Fibroblast of pulmonary artery (primary cell): ENCODE measurements at regions not wholly inside any gene's neighbourhood (a gene's known extent, or its start where the extent isn't known, plus 50 kb on each side); places are given as distances from the start of the nearest gene placed in this dataset.
A peak's percentile ranks its signal among the peaks of the same experiment; 100 is the strongest.

ENCODE experiments used
- DNase-seq: peaks from one replicate; pipeline ENCODE4 v3.0.0-alpha.2; 2010; ENCODE audit warnings: low read depth
- H3K4me3 ChIP-seq: replicated peaks from 2 replicates; pipeline ENCODE4 v1.5.1; 2011; ENCODE audit warnings: low read depth, mild to moderate bottlenecking, control low read depth, low read length, moderate library complexity
- CTCF ChIP-seq: IDR thresholded peaks from 2 replicates; pipeline ENCODE4 v1.5.1; 2011; ENCODE audit warnings: mild to moderate bottlenecking, control low read depth, low read length, inconsistent platforms; ENCODE audit errors: missing control alignments

GRCh38 chr12:59077575-59078426 is 157.5 kb upstream of the LRIG3 start:
- TF ChIP-seq CTCF: no peak
- DNase-seq: peak; percentile 69
- no peak overlapping the region for H3K4me3 ChIP-seq

GRCh38 chr12:59077153-59077552 is 156.8 kb upstream of the LRIG3 start:
- H3K4me3 ChIP-seq: no peak overlapping the region
- no peak for TF ChIP-seq CTCF
- DNase-seq: no peak

DNA sequence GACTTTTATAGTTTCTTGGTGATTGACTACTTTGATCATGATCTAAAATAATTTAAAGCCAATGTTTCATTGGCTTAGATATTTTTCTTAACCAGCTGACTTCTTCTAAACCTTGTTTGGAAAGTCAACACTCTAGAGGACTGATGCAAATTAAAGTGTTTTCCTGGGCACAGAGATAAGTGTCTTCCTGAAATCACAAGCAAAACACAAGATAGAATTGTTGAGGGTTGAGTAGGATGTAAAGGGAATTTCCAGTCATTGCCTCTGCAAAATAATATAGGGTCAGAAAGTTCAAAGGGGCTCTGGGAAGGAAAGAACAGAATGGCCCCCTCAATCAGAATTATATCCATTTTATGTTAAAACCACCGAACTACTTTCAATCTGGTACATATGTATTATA is 156.3 kb upstream of the LRIG3 start:
- H3K4me3 ChIP-seq: no peak overlapping the region
- no peak for TF ChIP-seq CTCF
- peak; percentile 57 for DNase-seq

DNA sequence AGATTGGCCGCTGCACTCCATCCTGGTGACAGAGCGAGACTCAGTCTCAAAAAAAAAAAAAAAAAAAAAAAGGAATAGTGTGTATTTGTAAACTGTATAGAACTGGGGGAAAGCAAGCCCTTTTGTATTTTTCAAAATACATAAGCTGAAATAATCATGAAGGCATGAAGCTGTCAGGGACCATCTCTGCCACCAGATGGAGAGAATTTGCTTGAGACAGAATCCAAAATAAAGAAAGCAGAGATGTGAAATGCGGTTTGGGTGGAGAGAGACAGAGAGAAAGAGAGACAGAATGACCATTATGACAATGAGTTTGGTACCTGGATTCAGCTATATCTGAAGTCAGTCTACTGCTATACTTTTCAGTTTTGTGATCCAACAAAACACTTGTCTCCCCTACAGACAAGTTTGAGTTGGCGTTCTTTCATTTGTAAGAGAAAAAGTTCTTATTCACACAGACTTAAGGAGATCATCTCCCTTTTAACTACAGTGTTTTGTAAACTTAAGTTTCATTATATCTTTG is 155.7 kb upstream of the LRIG3 start:
- DNase-seq: no peak
- peak; percentile 21 for TF ChIP-seq CTCF
- no peak overlapping the region for H3K4me3 ChIP-seq

DNA sequence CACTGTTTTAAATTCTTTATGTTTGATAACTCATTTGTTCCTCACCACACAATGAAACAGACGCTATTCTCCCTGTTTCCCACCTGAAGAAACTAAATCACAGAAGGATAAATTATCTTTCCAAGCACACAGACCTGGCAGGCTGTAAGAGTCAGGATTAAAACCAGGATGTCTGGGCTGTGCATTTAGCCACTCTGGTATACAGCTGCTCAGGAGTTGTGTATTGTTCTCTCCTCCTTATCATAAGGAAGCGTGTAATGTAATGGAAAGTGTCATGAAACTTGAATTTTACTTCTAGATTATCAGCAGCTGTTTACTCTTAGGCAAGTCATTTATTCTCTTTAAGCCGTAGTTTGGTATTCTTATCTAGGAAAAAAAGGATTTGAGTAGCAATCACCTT is 154.8 kb upstream of the LRIG3 start:
- H3K4me3 ChIP-seq: no peak overlapping the region
- DNase-seq: peak; percentile 65
- TF ChIP-seq CTCF: no peak

GRCh38 chr12:59070322-59070933 is 150.1 kb upstream of the LRIG3 start:
- no peak for TF ChIP-seq CTCF
- peak; percentile 33 for DNase-seq
- no peak overlapping the region for H3K4me3 ChIP-seq
